Ovary (tissue), 7 donors: ENCODE measurements at regions not wholly inside any gene's neighbourhood (a gene's known extent, or its start where the extent isn't known, plus 50 kb on each side); places are given as distances from the start of the nearest gene placed in this dataset.

ENCODE experiments used
- DNase-seq, 5 donors: peaks; one replicate each; pipeline ENCODE4 v3.0.0-alpha.2; 2019 to 2020
- H3K27ac ChIP-seq, 2 donors: fragments of 200-600 bp; one replicate each; pipeline versions ENCODE4 v1.5.1 to v1.8.0; 2019 to 2022
- H3K27me3 ChIP-seq: fragments of 200-600 bp; one replicate; pipeline ENCODE4 v1.8.0; 2022
- H3K36me3 ChIP-seq: fragments of 200-600 bp; sonication (generic); one replicate; pipeline ENCODE4 v1.5.1; 2019
- H3K4me1 ChIP-seq: one replicate; pipeline ENCODE4 v1.8.1; 2013; ENCODE audit warnings: mild to moderate bottlenecking, moderate library complexity; ENCODE audit not compliant: insufficient read depth
- H3K4me3 ChIP-seq: fragments of 200-600 bp; sonication (generic); one replicate; pipeline ENCODE4 v1.5.1; 2017
- H3K9me3 ChIP-seq, 2 donors: fragments of 200-600 bp in 1 of 2; sonication (generic) in 1 of 2; one replicate each; pipeline versions ENCODE4 v1.5.1 to v1.8.1; 2013 to 2019; ENCODE audit warnings: mild to moderate bottlenecking in 1 of 2, moderate library complexity in 1 of 2
- EP300 ChIP-seq: sonication (generic); formaldehyde crosslinking; IDR thresholded peaks from one replicate; pipeline ENCODE4 v1.6.1; 2017; ENCODE audit warnings: antibody characterized with exemption
- POLR2A ChIP-seq: fragments of 450-650 bp; IDR thresholded peaks from one replicate; pipeline ENCODE4 v1.6.1; 2017; ENCODE audit warnings: antibody characterized with exemption, mild to moderate bottlenecking, moderate library complexity
- WGBS, 3 donors: extraction: QIAGEN DNeasy Blood & Tissue Kit in 1 of 3; methylation state at CpG; one replicate each; pipeline versions ENCODE4 v1.1.5 to v1.1.7; 2013 to 2017; 5-methylcytosine and 5-hydroxymethylcytosine counted together
- intact Hi-C, 4 donors: fragments of 100-400 bp; cut with DNase I; formaldehyde crosslinking; loops; one replicate each; pipeline versions ENCODE4 v1.11.0 to v1.15.1; 2022 to 2023
- TF ChIP-seq, protein P1 (sequence below), 3 donors: fragments of 450-650 bp in 2 of 3; fragments of 200-600 bp in 1 of 3; IDR thresholded peaks; one replicate each; pipeline versions ENCODE4 v1.5.1 to v1.8.0; 2016 to 2022; ENCODE audit warnings: antibody characterized with exemption in 3 of 3, mild to moderate bottlenecking in 1 of 3
- donor health status: DM: no; HTN: no; CAD: no; lungs with moderate emphysema.
- donor health status: DM: no; HTN: no; CAD: no.
- donor health status: Bipolar disorder and iron deficiency.
- donor health status: DM: no; HTN: no; CAD: no.
- donor health status: DM: yes; HTN: yes; CAD: no.

DNA sequence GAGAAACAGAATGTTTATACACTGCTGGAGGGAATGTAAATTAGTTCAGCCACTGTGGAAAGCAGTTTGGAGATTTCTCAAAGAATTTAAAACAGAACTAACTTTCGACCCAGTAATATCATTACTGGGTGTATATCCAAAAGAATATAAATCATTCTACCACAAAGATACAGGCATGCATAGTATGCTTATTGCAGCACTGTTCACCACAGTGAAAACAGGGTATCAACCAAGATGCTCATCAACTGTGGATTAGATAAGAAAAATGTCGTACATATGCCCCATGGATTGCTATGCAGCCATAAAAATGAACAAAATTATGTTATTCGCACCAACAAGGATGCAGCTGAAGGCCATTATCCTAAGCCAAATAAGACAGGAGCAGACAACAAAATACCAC, 343.1 kb upstream of the KCND2 start:
- Histone ChIP-seq H3K9me3 (no peaks in the 10 kb centered on the region), H3K27me3 (peaks cover 2% of the 10 kb centered on the region), H3K4me3 (no peak overlapping the region), H3K36me3 (no peaks in the 10 kb centered on the region), H3K27ac (no peak overlapping the region), H3K4me1 (no peaks in the 10 kb centered on the region)
- TF ChIP-seq POLR2A = no peak
- no peak for TF ChIP-seq EP300
- TF ChIP-seq, protein P1, sequence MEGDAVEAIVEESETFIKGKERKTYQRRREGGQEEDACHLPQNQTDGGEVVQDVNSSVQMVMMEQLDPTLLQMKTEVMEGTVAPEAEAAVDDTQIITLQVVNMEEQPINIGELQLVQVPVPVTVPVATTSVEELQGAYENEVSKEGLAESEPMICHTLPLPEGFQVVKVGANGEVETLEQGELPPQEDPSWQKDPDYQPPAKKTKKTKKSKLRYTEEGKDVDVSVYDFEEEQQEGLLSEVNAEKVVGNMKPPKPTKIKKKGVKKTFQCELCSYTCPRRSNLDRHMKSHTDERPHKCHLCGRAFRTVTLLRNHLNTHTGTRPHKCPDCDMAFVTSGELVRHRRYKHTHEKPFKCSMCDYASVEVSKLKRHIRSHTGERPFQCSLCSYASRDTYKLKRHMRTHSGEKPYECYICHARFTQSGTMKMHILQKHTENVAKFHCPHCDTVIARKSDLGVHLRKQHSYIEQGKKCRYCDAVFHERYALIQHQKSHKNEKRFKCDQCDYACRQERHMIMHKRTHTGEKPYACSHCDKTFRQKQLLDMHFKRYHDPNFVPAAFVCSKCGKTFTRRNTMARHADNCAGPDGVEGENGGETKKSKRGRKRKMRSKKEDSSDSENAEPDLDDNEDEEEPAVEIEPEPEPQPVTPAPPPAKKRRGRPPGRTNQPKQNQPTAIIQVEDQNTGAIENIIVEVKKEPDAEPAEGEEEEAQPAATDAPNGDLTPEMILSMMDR (IDR thresholded peaks at IDR 0.05) = no peak
- intact Hi-C loops = loop anchor here in 3 of 4 donors (10.0 kb wide), 1 partner anchor 345 kb away; the partner anchor contains the start of gene KCND2 (in 3 of the 3)
- DNase-seq = no peak
- 65 to 73% (median 69%) methylated on average over 3 of the region's 3 CpGs for WGBS, 3 donors

DNA sequence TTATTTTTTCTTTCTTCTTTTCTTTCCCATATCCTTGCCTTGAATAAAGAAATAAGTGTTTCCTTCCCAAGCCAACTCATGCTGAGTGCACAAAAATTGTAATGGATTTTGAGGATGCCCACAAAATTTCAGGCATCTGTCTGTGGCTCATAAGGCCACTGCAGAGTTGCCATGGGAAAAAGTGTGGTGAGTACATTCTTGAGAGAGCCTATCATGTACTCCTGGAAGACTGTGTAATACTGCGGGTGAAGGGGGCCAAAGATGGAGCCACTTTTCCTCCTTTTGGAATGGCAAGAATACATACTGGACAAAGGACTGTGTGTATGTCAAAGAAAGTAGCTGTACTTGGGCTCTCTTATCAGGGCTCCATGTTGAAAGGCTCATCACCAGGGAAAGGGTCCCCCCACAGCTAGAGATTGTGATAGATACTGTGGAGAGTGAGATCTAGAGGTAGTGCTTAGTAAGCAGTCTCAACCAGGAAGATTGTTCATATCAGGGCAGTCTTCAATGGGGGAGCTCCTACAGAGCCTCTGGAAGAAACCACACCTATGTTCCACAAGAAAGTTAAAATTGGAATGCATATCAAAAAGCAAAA, 341.6 kb upstream of the KCND2 start:
- WGBS, 3 donors = 97 to 100% (median 98%) methylated on average over 1 of the region's 1 CpG
- H3K4me1 ChIP-seq = no peaks in the 10 kb centered on the region
- TF ChIP-seq POLR2A = no peak
- TF ChIP-seq EP300 = no peak
- TF ChIP-seq, protein P1 (IDR thresholded peaks at IDR 0.05) = no peak
- H3K36me3 ChIP-seq = no peaks in the 10 kb centered on the region
- H3K9me3 ChIP-seq = no peaks in the 10 kb centered on the region
- peaks cover 2% of the 10 kb centered on the region for H3K27me3 ChIP-seq
- no peak for DNase-seq
- no peak overlapping the region for H3K27ac ChIP-seq
- intact Hi-C loops = loop anchor here in 3 of 4 donors (10.0 kb wide), 1 partner anchor 343 kb away; the partner anchor contains the start of gene KCND2 (in 3 of the 3)
- no peak overlapping the region for H3K4me3 ChIP-seq

DNA sequence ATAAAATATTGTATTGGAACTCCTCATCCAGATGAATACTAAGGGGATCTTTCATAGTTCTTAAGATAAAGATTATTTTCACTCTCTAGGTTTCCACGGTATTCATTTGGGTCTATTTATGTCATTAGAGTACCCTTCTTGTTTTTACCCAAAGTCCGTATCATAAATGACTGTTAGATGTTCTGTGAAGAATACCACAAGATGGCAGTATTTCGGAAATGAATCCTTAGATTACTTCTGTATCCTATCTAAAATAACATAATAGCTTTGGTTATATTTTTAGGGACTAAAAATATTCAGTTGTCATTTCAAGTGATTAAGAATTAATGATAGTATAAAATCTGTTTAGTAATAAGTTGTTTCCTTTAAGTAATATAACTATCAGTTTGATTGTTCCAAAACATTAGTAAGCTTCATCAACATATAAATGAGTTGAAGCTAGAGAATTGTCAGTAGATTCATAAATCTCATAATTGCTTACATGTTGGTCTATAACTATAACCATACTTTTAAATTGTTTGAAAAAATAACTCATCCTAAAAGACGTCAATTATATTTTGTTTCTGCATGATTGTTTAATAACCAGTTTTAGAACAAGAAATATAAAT, 337.5 kb upstream of the KCND2 start:
- no peak for TF ChIP-seq EP300
- TF ChIP-seq, protein P1 (IDR thresholded peaks at IDR 0.05) = peak in 1 of 3 donors; percentile 38
- H3K4me1 ChIP-seq = no peaks in the 10 kb centered on the region
- H3K36me3 ChIP-seq = no peaks in the 10 kb centered on the region
- intact Hi-C loops = loop anchor here (5.0 to 10.0 kb wide), 2 partner anchors 337 to 339 kb away; partner anchors contain the start of gene KCND2 (in 4 of the 4)
- DNase-seq = no peak
- WGBS, 3 donors = 31 to 36% (median 34%) methylated on average over 4 of the region's 4 CpGs
- no peak overlapping the region for H3K4me3 ChIP-seq
- no peak overlapping the region for H3K27ac ChIP-seq
- no peaks in the 10 kb centered on the region for H3K9me3 ChIP-seq
- peaks cover 2% of the 10 kb centered on the region for H3K27me3 ChIP-seq

GRCh38 chr7:119936836-119937235, 336.1 kb upstream of the KCND2 start:
- no peak overlapping the region for H3K27ac ChIP-seq
- WGBS, 3 donors = 83 to 86% (median 84%) methylated on average over 2 of the region's 2 CpGs
- no peak overlapping the region for H3K4me3 ChIP-seq
- TF ChIP-seq EP300 (no peak), POLR2A (no peak)
- TF ChIP-seq, protein P1 (IDR thresholded peaks at IDR 0.05) = no peak
- peaks cover 3% of the 10 kb centered on the region for H3K4me1 ChIP-seq
- intact Hi-C loops = loop anchor here (5.0 to 10.0 kb wide), 2 partner anchors 335 to 338 kb away; partner anchors contain the start of gene KCND2 (in 4 of the 4)
- H3K27me3 ChIP-seq = peaks cover 2% of the 10 kb centered on the region
- DNase-seq = no peak
- H3K9me3 ChIP-seq = no peaks in the 10 kb centered on the region
- H3K36me3 ChIP-seq = no peaks in the 10 kb centered on the region
